HG02798 (cell line): ENCODE measurements at regions not wholly inside any gene's neighbourhood (a gene's known extent, or its start where the extent isn't known, plus 50 kb on each side); places are given as distances from the start of the nearest gene placed in this dataset.

Experiments
- ATAC-seq: cut with Tn5 transposase; IDR thresholded peaks from one replicate; pipeline ENCODE4 v1.9.1; 2021; ENCODE audit warnings: mild to moderate bottlenecking; ENCODE audit not compliant: unreplicated experiment, poor library complexity

DNA sequence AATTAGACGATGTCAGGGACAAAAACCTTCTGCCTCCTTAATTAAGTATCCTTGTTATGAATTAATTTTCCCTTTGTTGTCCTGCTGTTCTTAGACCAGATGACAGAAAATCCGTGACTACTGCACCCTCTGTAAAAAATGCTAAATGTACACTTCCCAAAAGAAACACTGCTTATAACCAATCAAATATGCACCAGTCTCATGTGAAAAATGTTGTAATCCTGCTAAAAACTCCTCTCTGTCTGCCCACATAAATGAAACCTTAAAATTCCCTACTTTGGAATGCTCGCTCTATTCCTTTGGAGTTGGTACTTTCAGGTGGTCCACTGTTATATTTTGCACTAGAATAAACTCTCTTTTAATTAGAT, 366.8 kb upstream of the CCDC179 start:
- ATAC-seq, result no peak

DNA sequence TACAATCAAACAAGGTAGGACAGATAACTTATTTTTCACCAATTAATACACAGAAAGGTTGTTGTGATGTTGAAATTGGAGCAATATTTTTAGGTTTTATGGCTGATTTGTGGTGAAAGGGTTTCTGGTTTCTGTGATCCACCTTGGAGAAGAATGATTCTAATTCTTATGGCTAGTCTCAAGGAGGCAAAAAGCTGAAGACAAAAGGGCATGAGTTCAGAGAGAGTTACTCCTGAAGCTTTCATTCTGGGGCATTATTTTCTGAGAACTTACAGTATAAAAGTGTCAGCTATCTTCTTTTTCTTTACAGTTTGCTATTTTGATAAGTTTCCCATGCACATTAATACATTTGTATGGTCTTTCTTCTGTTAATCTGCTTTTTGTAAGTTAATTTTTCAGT, 372.4 kb upstream of the CCDC179 start:
- no peak for ATAC-seq

DNA sequence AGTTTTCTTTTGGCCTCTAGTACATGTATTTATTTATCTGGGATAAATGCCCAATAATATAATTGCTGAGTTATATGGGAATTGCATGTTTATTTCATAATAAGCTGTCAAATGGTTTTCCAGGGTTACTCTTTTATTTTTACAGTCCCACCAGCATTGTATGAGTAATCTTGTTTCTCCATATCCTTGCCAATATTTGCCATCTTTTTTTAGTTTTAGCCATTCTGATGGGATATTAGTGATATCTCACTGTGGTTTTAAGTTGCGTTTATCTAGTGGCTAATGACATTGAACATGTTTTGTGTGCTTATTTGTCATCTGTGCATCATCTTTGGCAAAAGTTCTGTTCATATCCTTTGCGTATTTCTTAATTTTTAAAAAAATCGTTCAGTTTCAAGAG, 372.8 kb upstream of the CCDC179 start:
- ATAC-seq, result no peak

DNA sequence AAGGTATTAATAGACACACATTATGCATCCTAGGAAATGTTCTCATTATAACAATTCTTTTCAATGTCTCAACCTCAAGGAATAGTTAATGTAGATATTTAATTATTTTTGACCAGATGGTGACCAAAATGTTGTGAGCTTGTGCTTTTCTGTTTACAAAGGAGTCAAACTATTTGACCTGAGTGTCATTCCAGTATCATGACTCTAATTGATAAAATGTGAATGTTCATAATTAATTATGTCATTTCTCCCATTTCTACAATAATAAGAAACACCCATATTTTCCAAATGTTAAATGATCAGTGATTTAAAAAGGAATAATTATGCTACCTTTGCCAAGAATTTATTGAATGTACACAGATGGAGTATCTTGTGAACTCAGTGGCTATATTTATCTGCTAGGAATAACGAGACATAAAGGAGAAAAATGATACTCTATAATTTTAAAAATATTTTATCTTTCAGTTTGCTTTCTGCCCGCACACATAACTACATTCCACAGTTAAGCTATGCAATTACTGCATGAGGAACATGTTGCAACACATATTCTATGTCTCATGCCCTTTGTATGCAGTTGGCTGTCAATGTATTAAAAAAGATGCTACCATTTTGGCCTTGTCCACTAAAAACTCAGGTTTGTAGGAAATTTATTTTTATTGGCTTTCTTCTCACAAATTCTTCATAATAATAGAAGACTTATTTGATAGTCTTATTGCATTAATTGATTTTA, 376.7 kb upstream of the CCDC179 start:
- ATAC-seq, result no peak

DNA sequence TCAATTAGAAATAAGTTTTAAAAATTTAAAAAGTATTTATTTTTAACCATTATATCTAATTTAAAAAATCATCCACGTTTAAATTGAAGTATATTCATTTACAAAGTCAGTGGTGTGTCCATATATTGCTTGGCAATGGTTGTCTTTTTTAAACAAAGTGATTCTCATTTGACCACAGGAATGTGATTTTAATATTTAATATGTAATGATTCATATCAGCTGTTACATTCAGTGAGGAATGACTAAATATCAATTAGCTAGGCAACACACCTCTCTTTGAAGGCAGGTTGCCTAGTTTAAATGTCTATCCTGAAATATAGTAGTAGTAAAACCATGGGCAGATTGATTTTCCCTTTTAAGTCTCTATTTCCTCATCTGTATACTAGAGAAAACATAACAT, 392.2 kb upstream of the CCDC179 start:
- ATAC-seq, result no peak

DNA sequence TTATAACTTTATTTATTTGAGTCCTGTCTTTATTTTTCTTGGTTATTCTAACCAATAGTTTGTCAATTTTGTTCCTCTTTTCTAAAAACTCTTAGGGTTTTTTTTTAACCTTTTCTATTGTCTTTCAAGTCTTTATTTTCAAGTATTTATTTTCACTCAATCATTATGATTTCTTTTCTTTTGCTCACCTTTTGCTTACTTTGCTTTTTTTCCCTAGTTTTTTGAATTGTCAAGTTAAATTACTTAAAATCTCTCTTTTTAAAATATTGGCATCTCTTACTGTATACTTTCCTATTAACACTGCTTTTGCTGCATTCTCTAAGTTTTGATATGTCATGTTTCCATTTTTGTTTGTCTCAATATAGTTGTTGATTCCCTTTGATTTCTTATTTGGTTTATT, 396.8 kb upstream of the CCDC179 start:
- ATAC-seq, result no peak

DNA sequence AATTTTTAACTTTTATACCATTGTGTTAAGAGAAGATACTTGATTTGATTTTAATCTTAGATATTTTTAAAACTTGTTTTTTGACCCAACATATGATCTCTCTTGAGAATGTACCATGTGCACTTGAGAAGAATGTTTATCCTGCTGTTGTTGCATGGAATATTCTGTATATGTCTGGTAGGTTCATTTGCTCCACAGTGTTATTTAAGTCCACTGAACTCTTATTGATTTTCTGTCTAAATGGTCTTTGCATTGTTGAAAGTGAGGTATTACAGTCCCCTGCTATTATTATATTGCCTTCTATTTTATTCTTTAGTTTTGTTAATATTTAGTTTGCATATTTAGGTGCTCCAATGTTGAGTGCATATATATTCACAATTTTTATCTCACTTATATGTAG, 397.3 kb upstream of the CCDC179 start:
- no peak for ATAC-seq

DNA sequence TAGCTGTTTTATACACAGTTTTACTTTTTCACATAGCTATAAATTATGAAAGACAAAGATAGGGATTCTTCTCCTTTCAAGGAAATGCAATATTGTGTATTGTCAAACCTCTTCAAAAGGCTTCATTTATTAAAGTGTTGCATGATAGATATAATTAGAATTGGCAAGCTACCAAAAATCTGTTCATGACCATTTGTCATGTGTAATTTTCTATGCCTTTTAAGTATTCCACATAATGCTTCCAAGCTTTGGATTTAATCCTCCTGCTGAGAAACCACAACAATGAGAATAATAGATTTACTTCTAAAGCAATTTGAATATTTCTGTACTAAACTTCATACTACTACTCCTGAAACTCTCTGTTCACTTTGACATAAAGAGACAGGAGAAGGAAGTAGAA, 403.2 kb upstream of the CCDC179 start:
- no peak for ATAC-seq

DNA sequence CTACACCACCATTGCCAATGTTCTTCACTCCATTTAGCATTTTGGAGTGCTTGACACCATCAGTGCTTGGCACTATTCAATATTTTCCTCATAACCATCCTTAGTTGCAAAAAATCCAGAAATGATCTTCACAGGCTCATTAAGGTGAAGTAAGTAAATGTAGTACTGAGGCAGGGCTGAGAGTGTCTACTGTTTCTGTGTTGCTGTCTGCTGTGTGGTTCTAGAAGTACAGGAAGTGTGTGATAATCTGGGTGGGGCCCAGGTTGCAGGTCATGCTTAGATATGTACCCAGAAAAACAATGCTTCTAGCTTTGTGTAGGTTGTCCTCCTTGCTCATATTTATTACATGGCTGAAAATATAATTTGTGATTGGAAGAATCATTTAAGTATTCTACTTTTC, 411.8 kb upstream of the CCDC179 start:
- ATAC-seq, result no peak

DNA sequence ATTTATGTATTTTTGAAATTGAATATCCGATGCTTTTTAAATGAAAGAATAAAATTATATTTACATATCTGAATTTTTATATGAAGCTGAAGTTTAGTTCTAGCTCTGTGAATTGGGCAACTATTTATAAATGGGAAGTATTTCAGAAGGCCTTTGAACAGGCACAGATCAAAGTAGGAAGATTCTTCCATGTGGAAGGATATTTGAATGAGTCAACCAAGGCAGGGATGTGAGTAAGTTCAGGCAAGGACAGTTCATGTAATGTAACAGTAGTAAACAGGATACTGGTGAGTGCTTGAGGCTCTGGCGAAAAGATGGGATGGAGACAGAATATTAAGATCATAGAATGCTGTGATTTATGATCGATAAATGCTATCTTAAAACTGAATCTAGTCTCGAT, 417.8 kb upstream of the CCDC179 start:
- no peak for ATAC-seq

DNA sequence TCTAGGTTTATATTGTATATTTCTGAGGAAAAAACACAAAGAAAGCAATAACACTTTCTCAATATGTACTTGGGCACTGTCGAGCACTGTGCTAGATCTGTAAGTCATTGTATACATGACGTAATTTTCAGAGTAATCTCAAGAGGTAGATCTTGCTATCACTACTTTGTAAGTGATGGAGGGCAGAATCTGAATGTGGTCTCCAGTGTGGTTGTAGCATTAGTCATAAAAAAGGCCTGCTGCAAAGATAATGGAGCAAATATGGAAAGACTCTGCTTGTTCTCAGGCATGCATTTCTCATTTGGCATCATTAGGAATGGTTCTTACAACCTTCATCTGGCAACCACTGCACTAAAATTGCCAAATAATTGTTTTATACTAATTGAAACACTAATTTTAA, 419.8 kb upstream of the CCDC179 start:
- ATAC-seq, result no peak

DNA sequence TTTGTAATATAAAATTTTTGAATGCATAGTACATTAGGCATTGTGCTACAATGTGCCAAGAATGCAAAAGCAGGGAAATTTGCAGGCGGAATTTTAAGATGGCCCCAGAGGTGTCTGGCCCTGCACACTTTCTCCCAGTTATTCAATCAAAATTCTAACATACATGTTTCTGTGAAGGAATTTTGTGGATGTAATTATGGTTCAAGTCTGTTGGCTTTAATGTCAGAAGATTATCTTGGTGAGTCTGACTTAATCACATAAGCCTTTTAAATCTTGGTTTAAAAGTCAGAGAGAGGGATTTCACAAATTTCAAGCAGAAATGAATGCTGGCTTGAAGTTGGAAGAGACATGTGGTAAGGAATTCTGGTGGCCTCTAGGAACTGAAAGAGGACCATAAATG, 423.4 kb upstream of the CCDC179 start:
- ATAC-seq, result no peak

DNA sequence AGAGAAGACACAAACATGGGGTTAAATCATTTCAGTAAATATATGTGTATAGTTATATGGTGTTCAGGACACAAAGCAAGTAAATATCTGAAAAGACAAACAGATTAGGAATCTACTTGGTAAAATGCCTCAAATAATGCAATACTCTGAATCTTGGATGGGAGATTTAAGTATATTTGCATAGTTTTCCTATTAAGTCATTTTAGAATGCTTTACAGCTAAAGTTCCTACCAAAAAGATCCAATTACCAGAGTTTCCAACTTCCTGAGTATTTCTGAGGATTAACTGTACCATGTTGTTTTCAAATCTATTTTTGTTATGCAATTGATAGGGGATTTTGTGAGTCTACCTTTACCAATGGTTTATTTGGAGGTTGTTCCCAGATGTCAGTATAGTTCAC, 424.4 kb upstream of the CCDC179 start:
- ATAC-seq, result no peak

DNA sequence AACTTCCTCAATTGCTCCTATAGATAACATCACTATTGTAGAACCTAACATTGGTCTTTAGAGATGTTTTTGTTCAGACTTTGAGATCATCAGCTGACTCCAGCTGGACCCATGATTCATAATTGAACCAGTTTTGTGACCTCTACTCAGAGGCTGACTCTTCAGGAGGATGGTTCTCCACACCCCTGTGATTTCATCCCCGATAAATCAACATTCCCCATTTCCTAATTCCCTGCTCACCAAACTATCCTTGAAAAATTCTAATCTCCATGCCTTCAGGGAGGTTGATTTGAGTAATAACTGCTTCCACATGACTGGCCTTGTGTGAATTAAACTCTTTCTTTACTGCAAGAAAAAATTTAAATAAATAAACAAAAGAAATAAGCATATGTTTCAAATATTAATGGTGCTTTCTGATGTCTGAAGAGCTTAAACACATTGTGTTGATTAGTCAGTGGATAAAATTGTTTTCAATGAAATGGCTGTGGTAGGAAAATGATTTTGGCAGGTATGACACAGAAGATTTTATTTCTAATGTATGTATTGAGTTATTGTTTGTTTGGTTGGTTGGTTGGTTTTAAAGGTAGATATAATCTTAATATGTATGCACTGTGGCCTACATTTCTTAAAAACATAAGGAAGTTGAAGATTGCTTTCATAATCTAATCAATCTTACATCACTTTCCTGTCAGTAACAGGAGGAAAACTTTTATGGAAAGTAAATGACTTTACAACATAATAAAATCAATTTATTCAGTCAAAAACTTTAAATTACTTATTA, 427.9 kb upstream of the CCDC179 start:
- ATAC-seq, result no peak

DNA sequence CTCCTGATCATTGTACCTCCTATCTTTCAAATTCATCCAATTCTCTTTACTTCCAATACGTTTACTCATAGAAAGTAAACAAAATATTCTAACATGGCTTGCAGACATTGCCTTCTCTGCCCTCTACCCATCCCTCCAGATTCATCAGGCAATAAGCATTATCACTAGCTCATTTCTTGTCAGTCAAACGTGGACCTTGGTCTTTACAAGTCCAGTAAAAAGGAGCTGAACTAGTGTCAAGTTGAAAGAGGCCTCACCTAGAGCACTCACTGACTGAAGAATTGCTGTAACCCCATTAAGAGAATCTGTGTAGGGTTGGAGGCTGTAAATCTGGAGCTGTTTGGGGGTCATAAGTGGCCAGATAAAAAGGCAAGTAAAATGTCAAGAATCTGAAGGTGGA, 435.0 kb upstream of the CCDC179 start:
- ATAC-seq, result no peak

DNA sequence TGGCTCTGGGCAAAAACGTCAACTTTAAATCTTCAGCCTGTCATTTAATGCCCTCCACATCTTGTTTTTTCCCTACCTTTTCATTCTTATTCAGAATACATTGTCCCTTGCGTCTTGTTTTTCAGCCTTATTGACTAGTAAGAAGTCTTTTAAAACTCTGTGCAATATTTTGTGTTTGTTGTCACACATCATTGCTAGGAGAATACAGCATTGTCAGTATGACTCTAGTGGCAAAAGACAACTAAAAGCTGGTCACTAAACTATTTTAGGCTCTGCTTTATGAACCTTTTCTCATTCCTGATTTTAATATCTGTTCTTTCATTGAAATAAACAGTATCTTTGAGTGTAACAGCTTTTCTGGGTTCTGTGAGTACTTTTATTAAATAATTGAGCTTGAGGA, 447.8 kb upstream of the CCDC179 start:
- ATAC-seq, result no peak

DNA sequence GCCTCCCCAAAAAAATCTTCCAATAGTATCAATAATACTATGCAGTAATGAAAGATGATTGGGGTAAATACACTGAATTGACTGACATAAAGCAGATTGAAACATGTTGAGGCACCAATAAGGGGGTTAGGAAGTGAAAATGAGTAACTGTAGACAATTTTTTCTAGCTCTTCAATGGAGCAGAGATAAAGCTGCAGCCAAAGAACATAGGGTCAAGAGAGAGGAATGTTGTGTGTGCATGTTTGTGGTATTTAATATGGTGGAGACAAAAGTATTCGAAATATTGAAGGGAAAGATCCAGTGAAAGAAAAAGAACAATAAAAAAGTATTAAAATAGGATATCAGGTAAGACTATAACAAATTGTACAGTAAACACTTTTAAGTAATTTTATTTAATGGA, 450.0 kb upstream of the CCDC179 start:
- ATAC-seq, result no peak

DNA sequence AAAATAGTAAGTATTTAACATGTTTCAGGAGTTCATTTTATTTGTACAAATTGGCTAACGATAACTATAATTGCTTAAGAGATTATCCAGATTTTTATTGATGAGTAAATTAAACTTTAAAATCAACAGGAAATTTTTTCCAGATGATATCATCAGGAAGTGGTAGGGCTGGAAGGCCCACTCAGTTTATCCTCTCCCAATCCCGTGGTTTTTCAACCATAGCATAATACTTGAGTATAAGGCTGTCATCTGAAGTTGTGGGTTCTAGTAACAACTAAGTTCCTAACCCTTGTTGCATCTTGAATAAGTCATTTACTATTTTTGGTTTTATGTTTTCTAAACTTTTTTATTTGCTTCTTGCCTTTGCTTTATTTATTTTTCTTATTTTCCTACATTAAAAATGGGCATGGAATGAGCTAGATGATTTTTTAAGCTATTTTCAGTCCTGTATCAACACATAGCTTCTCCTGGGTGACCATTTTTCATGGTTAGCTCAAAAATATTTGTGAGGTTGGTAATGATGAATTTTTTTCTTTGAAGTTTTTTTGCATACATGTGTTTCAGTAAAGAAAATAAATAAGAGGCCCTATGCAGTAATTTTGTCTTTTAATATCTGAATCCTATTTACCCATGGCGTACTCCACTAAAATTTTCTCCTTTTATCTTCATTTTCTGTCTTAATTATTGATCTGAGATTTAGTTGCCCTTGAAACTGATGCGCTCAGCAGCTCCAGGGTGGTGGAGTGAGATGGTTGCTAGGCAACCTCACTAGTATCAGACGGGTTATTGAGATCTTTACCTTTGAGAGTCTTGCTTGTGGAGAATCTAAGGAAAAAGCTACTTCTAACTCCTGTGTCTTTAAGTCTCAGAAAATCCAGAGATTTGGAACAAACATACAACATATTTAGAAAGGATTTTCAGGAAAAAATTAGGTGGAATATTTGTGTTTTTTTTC, 452.0 kb upstream of the CCDC179 start:
- no peak for ATAC-seq

DNA sequence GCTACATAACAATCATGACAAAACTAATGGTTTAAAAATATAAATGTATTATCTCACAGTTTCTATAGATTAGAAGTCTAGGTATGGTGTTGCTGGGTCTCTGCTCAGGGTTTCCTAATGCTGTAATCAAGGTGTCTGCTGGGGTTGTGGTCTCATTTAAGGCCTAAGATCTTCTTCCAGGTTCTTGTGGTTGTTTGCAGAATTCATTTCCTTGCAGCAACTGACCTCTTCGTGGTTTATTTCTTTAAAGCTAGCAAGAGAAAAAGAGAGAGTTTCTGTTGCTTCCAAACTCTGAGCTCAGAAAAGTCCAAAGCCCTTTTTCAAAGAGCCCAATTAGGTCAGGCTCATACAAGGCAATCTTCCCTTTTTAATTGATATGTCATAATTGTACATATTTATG, 452.7 kb upstream of the CCDC179 start:
- no peak for ATAC-seq

DNA sequence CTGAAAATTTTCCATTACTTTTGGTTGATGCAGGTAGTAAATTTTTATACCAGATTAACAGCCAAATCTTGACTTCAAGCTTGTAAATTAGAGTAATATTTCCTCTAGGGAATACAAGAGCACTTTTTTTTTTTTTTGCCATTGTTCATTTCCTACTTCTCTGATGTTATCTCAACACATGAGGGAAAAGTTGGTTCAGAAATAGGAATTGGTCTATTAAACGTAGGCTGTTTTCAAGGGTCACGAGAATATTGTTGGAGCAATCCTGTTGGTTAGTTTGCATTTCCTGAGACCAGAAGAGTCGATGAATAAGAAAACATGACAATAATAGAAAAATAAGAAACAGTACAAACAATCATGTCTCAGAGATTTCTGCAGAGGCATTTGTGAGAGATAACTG, 453.9 kb upstream of the CCDC179 start:
- ATAC-seq, result no peak

DNA sequence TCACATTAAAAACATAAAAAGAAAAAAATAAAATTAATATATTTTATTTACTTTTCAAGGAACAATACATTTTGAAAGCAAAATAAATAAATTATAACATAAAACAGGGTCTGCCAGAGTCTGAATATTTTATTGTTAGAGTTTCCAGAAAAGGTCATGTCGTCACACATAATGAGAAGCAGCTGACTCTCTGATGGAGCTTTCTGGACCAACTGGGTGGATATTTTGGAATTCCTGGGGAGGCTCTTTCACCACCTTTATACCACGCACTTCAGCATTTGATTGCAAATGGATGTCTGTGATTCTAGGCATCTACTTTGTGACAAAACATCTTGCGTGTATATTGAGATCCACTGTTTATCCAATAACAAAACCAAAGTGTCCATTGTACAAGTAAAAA, 455.0 kb upstream of the CCDC179 start:
- ATAC-seq, result no peak
